Heart left ventricle (tissue), 16 donors: ENCODE measurements at regions not wholly inside any gene's neighbourhood (a gene's known extent, or its start where the extent isn't known, plus 50 kb on each side); places are given as distances from the start of the nearest gene placed in this dataset.

Source experiments
- ATAC-seq, 4 donors: fragments of 200-7000 bp; cut with Tn5 transposase; one replicate each; pipeline ENCODE4 v1.9.1; 2020 to 2022; ENCODE audit warnings: moderate library complexity in 4 of 4, mild to moderate bottlenecking in 3 of 4, moderate number of reproducible peaks in 1 of 4
- DNase-seq, 5 donors: peaks; one replicate each; pipeline ENCODE4 v3.0.0-alpha.2; 2020
- H3K27ac ChIP-seq, 12 donors: fragments of 200-600 bp; sonication (generic) in 4 of 12; one replicate each; pipeline versions ENCODE4 v1.5.0 to v1.8.0; 2016 to 2022; ENCODE audit warnings: mild to moderate bottlenecking in 2 of 12
- H3K27me3 ChIP-seq, 9 donors: fragments of 200-600 bp; sonication (generic) in 2 of 9; one replicate each; pipeline versions ENCODE4 v1.5.1 to v1.8.0; 2016 to 2022; ENCODE audit warnings: mild to moderate bottlenecking in 3 of 9
- H3K36me3 ChIP-seq, 9 donors: fragments of 200-600 bp; sonication (generic) in 2 of 9; one replicate each; pipeline versions ENCODE4 v1.5.0 to v1.8.0; 2018 to 2022; ENCODE audit warnings: mild to moderate bottlenecking in 2 of 9
- H3K4me1 ChIP-seq, 12 donors: fragments of 200-600 bp; sonication (generic) in 4 of 12; one replicate each; pipeline versions ENCODE4 v1.5.0 to v1.8.0; 2016 to 2022; ENCODE audit warnings: mild to moderate bottlenecking in 3 of 12
- H3K4me3 ChIP-seq, 12 donors: fragments of 200-600 bp; sonication (generic) in 4 of 12; one replicate each; pipeline versions ENCODE4 v1.5.0 to v1.8.0; 2017 to 2022; ENCODE audit warnings: mild to moderate bottlenecking in 9 of 12, moderate library complexity in 4 of 12
- H3K9me3 ChIP-seq, 12 donors: fragments of 200-600 bp; sonication (generic) in 4 of 12; one replicate each; pipeline versions ENCODE4 v1.5.0 to v1.8.0; 2016 to 2022; ENCODE audit warnings: mild to moderate bottlenecking in 1 of 12
- POLR2A ChIP-seq, 2 donors: fragments of 450-650 bp; IDR thresholded peaks; one replicate each; pipeline ENCODE4 v1.6.1; 2017; ENCODE audit warnings: antibody characterized with exemption in 2 of 2, mild to moderate bottlenecking in 2 of 2, moderate library complexity in 2 of 2
- WGBS, 4 donors: extraction: QIAGEN DNeasy Blood & Tissue Kit in 2 of 4; methylation state at CpG; one replicate each; pipeline versions ENCODE4 v1.1.5 to v1.1.7; 2013 to 2018; 5-methylcytosine and 5-hydroxymethylcytosine counted together
- intact Hi-C, 10 donors: fragments of 100-400 bp; cut with DNase I; formaldehyde crosslinking; loops; one replicate each; pipeline versions ENCODE4 v1.11.1 to v1.14.2; 2022
- TF ChIP-seq, protein P1 (sequence below), 12 donors: fragments of 200-600 bp; sonication (generic) in 4 of 12; IDR thresholded peaks; one replicate each; pipeline versions ENCODE4 v1.5.0 to v1.8.0; 2018 to 2022; ENCODE audit warnings: antibody characterized with exemption in 12 of 12, mild to moderate bottlenecking in 5 of 12
- donor health status: ischemic (EF 13 %, LVEDD 7.1; RV severe dilation, severe dysfunction).
- donor health status: healthy with polysubstance abuse.
- donor health status: DM: no; HTN: yes; CAD: no.
- donor health status: DM: no; HTN: no; CAD: no.
- donor health status: ischemic (EF 25% LVEDD 6.9; RV normal size, moderate dysfunction).
- donor health status: ischemic (EF 25% LVEDD 5.7; RV mildly dilated, moderate dysfunction).
- donor health status: healthy.
- donor health status: DM: yes; HTN: yes; CAD: no.
- donor health status: ischemic (EF 35%, LVEDD 5.7; RV mildly dilated, moderate dysfunction).
- donor health status: nonischemic (EF 11% LVEDD 7.7; RV severe dilation, severe dysfunction).
- donor health status: DM: yes; HTN: yes; CAD: no.
- donor health status: PGD.
- donor health status: ischemic (EF 29% LVEDD 5.4; RV normal size, mild dysfunction).
- donor health status: nonischemic (EF 23%, LVEDD 6.1; RV moderate dilation, normal function).

DNA sequence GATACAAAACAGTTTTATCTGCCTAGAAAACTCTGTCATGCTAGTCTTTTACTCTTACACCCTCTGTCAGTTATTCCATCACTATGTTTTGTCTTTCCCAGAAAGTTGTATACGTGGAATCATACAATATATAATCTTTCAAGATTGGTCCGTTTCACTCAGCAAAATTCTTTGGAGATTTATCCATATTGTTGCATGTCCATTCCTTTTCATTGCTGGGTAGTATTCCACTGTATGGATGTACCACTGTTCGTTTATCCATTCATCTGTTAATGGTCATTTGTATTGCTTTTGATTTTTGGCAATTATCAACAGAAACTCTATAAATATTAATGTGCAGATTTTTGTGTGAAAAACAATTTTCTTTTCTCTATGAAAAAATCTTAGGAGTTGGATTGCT, 63.1 kb downstream of the GLUD2 start:
- H3K9me3 ChIP-seq, result no peaks in the 10 kb centered on the region
- no peak for TF ChIP-seq POLR2A (IDR thresholded peaks at IDR 0.05)
- TF ChIP-seq, protein P1, sequence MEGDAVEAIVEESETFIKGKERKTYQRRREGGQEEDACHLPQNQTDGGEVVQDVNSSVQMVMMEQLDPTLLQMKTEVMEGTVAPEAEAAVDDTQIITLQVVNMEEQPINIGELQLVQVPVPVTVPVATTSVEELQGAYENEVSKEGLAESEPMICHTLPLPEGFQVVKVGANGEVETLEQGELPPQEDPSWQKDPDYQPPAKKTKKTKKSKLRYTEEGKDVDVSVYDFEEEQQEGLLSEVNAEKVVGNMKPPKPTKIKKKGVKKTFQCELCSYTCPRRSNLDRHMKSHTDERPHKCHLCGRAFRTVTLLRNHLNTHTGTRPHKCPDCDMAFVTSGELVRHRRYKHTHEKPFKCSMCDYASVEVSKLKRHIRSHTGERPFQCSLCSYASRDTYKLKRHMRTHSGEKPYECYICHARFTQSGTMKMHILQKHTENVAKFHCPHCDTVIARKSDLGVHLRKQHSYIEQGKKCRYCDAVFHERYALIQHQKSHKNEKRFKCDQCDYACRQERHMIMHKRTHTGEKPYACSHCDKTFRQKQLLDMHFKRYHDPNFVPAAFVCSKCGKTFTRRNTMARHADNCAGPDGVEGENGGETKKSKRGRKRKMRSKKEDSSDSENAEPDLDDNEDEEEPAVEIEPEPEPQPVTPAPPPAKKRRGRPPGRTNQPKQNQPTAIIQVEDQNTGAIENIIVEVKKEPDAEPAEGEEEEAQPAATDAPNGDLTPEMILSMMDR (IDR thresholded peaks at IDR 0.05), result no peak
- H3K4me1 ChIP-seq, result no peaks in the 10 kb centered on the region
- H3K27me3 ChIP-seq, result no peaks in the 10 kb centered on the region
- intact Hi-C loops, result no loop called here
- ATAC-seq, result no peak
- no peak for DNase-seq
- H3K36me3 ChIP-seq, result no peaks in the 10 kb centered on the region
- H3K27ac ChIP-seq, result no peak overlapping the region
- 59 to 93% (median 75%) methylated on average over 3 of the region's 3 CpGs for WGBS, 4 donors
- no peak overlapping the region for H3K4me3 ChIP-seq

DNA sequence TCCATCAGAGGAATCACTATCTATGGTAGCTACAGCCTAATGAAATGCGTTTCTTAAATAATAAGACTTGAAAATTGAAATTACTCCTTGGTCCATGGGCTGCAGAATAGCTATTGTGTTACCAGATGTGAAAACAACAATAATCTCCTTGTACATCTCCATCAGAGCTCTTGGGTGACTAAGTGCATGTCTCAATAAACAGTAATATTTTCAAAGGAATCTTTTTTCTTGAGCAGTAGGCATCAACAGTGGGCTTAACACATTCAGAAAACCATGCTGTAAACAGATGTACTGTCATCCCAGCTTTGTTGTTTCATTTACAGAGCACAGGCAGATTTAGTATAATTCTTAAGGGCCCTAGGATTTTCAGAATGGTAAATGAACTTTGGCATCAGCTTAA, 67.3 kb downstream of the GLUD2 start:
- TF ChIP-seq, protein P1 (IDR thresholded peaks at IDR 0.05), result no peak
- TF ChIP-seq POLR2A (IDR thresholded peaks at IDR 0.05), result no peak
- WGBS, 4 donors, result 31 to 90% (median 70%) methylated on average over 1 of the region's 1 CpG
- Histone ChIP-seq H3K27me3 (no peaks in the 10 kb centered on the region), H3K27ac (no peak overlapping the region), H3K4me3 (no peak overlapping the region), H3K9me3 (no peaks in the 10 kb centered on the region), H3K4me1 (no peaks in the 10 kb centered on the region), H3K36me3 (no peaks in the 10 kb centered on the region)
- ATAC-seq (no peak), DNase-seq (no peak)
- intact Hi-C loops, result no loop called here

DNA sequence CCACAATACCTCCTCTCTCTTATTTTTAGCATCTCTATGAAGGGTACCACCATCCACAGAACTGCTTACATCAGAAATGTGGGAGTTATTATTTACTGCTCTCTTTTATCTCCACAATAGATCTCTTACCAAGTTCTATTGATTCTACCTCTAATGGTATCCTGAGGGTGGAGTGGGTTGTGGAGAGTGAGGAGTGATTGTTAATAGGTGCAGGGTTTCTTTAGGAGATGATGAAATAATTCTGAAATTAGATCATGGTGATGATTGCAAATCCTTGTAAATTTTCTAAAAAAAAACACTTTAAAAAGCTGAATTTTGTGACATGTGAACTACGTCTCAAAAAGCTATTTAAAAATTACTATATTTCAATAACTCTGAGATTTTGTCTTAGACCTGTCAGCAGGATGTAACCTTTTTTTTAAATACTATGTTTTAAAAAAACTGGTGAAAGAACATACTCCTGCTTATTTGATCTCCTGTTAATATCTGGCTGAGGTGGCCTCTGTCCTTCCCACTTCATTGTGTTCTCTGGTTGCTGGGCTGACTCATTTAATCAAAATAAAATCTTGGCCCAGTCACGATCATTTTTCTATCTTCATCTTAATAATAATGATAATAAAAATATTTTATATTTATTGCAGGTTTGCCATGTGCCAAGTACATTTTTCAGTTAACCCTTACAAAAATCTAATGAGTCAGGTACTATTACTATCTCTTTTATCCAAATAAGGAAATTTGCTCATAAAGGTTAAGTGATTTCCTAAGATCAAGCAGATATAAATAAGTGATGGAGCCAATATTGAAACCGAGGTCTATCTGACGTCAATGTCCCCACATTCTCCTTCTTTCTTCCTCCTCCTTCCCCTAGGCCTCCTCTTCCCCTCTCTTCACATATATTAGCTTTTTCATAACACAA, 73.5 kb downstream of the GLUD2 start:
- Histone ChIP-seq H3K27ac (no peak overlapping the region), H3K9me3 (no peaks in the 10 kb centered on the region), H3K36me3 (no peaks in the 10 kb centered on the region), H3K4me3 (no peak overlapping the region), H3K4me1 (no peaks in the 10 kb centered on the region), H3K27me3 (no peaks in the 10 kb centered on the region)
- ATAC-seq (no peak), DNase-seq (no peak)
- TF ChIP-seq, protein P1 (IDR thresholded peaks at IDR 0.05), result no peak
- no peak for TF ChIP-seq POLR2A (IDR thresholded peaks at IDR 0.05)
- intact Hi-C loops, result no loop called here
- WGBS, 4 donors, result 65 to 83% (median 78%) methylated on average over 4 of the region's 4 CpGs

DNA sequence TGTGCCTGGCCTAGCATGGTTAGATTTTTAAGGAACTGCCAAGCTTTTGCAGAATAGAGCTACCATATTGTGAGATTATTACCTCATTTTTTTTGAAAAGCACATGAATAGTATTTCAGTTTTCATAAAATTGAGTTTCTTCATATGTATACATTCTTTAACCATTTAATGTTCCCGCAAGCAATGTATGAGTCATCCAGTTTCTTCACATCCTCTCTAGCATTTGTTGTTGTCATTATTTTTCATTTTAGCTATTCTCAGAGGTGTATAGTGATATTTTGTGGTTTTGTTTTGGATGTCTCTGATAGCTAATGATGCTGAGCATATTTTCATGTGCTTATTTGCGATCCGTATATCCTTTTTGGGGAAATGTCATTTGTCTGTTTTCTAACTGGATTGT, 74.9 kb downstream of the GLUD2 start:
- ATAC-seq (no peak), DNase-seq (no peak)
- Histone ChIP-seq H3K36me3 (no peaks in the 10 kb centered on the region), H3K27me3 (no peaks in the 10 kb centered on the region), H3K9me3 (no peaks in the 10 kb centered on the region), H3K4me3 (no peak overlapping the region), H3K27ac (no peak overlapping the region), H3K4me1 (no peaks in the 10 kb centered on the region)
- WGBS, 4 donors, result 93 to 96% (median 94%) methylated on average over 3 of the region's 3 CpGs
- intact Hi-C loops, result no loop called here
- TF ChIP-seq, protein P1 (IDR thresholded peaks at IDR 0.05), result no peak
- TF ChIP-seq POLR2A (IDR thresholded peaks at IDR 0.05), result no peak
